NCI-H460 (cell line): ENCODE measurements at regions not wholly inside any gene's neighbourhood (a gene's known extent, or its start where the extent isn't known, plus 50 kb on each side); places are given as distances from the start of the nearest gene placed in this dataset.

Experiments
- DNase-seq: peaks from one replicate; pipeline ENCODE4 v3.0.0-alpha.2; 2016; ENCODE audit warnings: low read depth; ENCODE audit errors: extremely low read depth

DNA sequence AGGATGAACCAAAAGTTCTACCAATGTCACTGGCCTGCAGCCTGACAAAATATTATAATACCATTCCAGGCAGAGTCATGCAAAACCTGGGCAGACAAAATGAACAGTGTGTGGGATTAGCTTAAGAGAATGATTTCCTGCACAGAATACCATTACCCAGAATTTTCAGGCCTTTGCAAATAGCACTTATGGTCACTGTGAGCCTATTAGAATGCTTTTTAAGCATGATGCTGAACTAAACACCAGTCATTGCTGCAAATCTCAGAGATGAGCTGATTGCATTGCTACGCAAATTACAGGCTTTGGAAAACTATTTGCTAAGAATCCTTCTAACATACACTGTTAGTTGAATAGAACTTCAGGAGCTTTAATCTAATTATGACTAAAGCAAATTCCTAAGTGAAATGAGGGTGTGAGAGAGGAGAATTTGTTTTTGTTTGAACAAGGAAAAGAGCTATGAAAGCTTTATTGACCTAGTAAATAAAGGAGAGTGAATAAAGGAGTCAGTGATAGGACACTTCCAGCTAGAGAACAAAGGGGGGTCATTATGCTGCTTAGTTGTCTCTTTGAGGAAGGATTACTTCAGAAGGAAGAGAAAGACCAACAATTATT is 398.8 kb downstream of the HS3ST3B1 start:
- DNase-seq = no peak

GRCh38 chr17:14693382-14693781 is 392.5 kb downstream of the HS3ST3B1 start:
- DNase-seq = no peak

DNA sequence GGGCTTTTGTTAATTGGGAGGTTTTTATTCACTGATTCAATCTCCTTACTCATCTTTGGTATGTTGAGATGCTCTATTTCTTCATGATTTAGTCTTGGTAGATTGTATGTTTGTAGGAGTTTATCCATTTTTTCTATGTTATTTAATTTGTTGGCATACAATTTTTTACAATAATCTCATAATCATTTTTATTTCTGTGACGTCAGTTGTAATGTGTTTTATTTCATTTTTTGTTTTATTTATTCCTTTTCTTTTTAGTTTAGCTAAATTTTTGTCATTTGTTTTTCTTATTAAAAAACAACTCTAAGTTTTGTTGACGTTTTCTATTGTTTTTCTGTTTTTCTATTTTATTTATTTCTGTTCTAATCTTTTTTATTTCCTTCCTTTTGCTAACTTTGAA is 389.8 kb downstream of the HS3ST3B1 start:
- no peak for DNase-seq

GRCh38 chr17:14688134-14688533 is 387.3 kb downstream of the HS3ST3B1 start:
- no peak for DNase-seq

DNA sequence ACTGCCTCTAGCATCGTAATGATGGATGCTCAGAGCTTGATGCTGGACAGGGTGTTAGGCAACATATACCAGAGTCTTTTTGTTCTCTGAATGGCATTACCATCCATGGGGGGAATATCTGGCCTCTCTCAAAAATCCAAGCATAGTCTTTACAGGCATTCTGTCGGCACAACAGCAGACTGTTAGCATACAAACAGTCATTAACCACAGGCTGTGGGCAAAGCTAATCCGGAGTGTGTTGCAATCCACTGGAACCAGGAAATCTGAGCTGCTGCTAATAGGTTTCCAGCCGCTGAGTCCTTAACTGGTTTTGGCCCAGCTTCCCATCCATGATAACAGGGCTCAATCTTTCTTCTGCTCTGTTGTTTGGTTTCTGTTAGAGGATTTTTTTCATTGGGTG is 371.9 kb downstream of the HS3ST3B1 start:
- DNase-seq = no peak

DNA sequence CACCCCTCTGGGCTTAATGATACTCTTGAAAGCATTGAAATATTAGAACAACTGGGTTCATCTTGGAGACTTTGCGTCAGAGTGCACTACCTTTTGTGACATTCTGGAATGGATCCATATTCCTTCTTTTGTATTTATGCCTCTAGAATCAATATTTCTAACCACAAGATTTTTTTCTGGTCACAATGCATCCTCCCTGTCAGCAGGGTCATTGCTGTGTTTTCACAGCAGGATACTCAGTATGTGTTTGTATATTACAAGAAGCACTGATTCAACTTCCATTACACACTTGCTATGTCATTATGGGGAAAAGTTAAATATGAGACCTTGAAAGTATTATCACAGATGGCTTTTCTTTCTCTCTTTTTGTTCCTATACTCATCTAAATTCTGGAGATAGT is 370.0 kb downstream of the HS3ST3B1 start:
- no peak for DNase-seq

DNA sequence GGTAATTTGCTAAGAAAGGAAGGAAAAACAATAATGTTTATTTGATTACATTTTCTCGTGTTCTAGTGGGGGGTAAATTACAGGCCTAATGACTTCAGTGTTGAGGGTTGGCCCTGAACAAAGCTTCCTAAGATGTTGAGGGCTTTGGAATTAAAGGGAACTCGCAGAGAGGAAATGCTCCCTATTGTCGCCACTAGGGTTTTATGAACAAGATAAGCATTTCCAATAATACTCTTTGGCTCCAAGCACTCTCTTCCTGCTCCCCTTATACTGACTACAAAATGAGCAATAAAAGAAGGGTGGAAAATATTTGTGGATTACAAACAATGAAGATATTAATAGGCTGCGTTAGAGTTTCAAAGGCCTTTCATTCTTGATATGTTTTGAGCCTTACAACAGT is 363.6 kb downstream of the HS3ST3B1 start:
- no peak for DNase-seq

DNA sequence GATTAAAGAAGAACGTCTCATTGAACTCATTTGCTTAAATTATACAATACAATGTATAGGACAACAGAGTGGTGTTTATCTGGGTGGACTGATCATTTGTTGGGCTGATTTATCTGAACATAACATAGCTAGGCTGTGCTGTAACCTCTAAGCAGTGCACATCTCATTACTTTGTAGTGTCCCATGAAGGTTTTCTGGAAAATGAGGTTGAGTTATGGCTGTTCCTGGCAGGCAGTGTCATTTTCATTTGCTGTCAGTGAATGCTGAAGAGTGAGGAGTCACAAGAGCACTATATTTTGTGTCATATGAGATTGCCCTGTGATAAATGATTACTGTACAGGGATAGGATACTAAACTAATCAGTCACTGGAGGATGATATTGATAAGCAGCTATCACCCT is 340.2 kb downstream of the HS3ST3B1 start:
- DNase-seq = no peak

DNA sequence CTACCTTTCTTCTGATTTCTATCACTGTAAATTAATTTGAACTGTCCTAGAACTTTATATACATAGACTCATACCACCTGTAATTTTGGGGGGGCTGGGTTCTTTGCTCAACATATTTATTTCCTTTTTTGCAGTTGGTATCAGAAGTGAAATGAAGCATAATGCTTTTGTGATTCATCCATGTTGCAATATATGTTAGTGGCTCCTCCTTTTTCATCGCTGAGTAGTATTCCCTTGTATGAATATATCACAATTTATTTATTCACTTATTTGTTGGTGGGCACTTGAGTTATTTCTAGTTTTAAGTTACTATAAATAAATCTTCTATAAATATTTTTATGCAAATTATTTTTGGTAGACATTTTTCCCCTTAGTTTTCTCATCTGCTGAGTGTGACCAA is 336.4 kb downstream of the HS3ST3B1 start:
- no peak for DNase-seq

- DNase-seq = no peak
These were observed 329.7 kb downstream of the HS3ST3B1 start for GRCh38 chr17:14630621-14631020.

- DNase-seq = no peak
These were observed 329.2 kb downstream of the HS3ST3B1 start for GRCh38 chr17:14630046-14630445.

DNA sequence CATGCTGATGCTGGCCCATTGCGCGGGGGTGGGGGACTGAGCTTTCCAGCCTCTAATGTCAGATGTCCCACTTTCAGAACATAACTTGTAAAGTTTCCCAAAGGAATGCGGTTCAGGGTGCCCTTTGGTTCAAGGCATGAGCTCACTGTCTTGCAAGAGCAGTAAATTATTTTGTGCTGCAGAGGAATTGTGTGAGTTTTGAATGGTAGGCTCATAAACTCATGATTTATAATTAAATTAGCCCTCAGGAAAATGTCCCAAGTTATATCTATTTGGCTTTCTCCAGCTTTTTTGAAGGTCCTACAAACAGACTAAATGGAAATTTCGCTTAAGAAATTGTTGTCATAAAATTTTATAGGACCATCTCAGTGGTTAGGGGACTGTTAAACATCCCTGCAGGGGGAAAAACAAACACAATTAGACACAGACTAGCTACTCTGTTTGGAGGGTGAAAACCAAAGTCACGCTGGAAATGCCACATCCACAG is 321.8 kb downstream of the HS3ST3B1 start:
- DNase-seq = no peak

GRCh38 chr17:14621826-14622614 is 321.1 kb downstream of the HS3ST3B1 start:
- DNase-seq = no peak

DNA sequence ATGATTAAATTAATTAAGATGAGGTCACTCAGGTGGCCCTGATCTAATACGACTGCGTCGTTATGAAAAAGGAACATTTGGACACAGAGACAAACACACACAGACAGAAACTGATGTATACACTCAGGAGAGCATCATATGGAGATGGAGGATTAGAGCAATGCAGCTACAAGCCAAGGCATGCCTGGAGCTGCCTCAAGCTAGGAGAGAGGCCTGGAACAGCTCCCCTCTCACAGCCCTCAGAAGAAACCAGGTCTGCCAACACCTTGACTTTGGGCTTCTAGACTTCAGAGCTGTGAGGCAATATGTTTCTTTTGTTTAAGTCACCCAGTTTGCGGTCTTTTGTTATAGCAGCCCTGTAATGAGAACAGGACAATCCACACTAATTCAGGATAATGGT is 318.9 kb downstream of the HS3ST3B1 start:
- DNase-seq = no peak

DNA sequence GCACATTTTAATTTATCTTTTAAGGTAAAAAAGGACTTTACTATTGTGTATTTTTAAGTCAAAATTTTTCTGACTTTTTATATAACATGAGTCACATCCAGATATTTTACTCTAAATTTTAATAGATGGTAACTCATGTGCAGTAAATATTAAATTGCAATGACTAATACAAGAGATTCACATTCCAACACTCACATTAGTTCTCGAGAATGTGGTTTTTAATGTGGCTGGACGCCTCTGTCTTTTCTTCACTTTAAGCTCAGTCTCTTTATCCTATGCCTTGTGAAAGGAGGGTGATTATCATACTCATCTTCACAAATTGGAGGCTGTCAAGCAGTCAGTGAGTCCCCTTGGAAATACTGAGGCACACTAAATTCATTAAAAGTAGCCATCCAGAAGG is 315.6 kb downstream of the HS3ST3B1 start:
- DNase-seq = no peak

GRCh38 chr17:14605267-14605599 is 304.4 kb downstream of the HS3ST3B1 start:
- no peak for DNase-seq

DNA sequence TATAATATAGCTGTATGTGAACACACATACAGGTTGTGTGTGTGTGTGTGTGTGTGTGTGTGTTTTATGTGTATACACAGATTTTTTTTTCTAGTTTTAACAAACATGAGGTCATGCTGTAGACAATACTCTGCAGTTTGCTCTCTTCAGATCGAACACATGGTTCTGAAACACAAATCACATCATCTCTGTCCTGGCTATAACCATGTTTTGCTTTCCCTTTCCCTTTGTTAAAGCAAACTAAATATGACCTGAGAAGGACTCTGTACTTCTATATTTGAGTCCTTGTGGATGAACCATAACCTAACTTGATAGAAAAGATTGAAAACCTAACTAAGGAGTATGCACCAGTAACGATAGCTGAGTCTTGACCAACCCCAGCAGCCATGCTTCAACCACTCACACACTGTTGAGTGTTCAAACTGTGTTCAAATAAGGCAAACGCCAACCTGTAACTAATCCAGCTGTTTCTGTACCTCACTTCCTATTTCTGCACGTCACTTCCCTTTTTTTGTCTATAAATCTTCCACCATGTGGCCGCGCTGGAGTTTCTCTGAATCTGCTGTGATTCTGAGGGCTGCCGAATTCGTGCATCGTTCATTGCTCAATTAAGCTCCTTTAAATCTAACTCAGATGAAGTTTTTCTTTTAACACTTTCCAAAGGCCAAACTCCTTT is 303.8 kb downstream of the HS3ST3B1 start:
- no peak for DNase-seq

GRCh38 chr17:14596224-14596623 is 295.3 kb downstream of the HS3ST3B1 start:
- DNase-seq = no peak

DNA sequence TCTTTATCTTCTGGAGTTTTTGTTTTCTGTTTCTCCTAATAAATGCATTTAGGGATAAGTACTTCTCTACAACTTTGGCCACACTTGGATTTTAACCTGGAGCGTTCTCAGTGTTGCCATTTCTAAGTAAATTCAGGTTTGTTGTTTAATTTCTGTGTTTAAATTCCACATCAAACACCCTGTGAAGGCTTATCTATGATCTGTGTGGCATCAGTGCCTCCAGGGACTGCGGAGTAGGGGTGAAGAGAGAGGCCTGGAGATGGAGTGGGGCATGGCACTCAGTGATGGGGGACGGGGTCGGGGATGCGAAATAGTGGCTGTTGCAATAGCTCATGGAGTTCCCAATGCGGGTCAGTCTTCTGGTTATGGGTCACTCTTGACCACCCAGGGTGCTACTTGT is 294.8 kb downstream of the HS3ST3B1 start:
- no peak for DNase-seq

- DNase-seq = no peak
These were observed 293.8 kb downstream of the HS3ST3B1 start for GRCh38 chr17:14594690-14595089.

DNA sequence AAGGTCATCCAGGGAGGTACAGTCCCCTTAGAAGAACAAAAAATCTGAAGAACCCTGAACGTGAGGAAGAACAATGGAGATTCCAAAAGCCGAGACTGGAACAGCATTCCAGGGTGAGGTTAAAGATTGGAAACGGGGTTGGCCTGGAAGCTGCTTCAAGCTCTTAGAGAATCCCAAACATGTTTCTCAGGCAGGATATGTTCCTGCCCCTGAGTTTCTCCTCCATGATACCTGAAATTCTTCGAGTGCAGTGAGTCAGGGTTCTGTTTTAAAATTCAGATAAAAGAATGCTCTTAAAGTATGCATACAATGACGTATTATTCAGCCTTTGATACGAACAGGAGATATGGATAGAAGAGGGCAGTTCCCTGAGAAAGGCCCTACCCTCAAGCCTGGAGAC is 293.1 kb downstream of the HS3ST3B1 start:
- no peak for DNase-seq
